Mucosa of descending colon (tissue), 3 donors: ENCODE measurements at regions not wholly inside any gene's neighbourhood (a gene's known extent, or its start where the extent isn't known, plus 50 kb on each side); places are given as distances from the start of the nearest gene placed in this dataset.

Experiments
- ATAC-seq: fragments of 200-7000 bp; cut with Tn5 transposase; one replicate; pipeline ENCODE4 v1.9.1; 2020; ENCODE audit warnings: mild to moderate bottlenecking, moderate library complexity
- DNase-seq, 3 donors: peaks; one replicate each; pipeline ENCODE4 v3.0.0-alpha.2; 2020
- H3K36me3 ChIP-seq: fragments of 200-600 bp; one replicate; pipeline ENCODE4 v1.8.0; 2021; ENCODE audit warnings: low read depth, mild to moderate bottlenecking
- H3K4me1 ChIP-seq: fragments of 200-600 bp; one replicate; pipeline ENCODE4 v1.8.0; 2021; ENCODE audit warnings: low read depth, mild to moderate bottlenecking
- H3K4me3 ChIP-seq: fragments of 200-600 bp; one replicate; pipeline ENCODE4 v1.8.0; 2021; ENCODE audit warnings: mild to moderate bottlenecking
- H3K9me3 ChIP-seq: fragments of 200-600 bp; one replicate; pipeline ENCODE4 v1.8.0; 2021; ENCODE audit warnings: mild to moderate bottlenecking
- CTCF ChIP-seq: fragments of 200-600 bp; IDR thresholded peaks from one replicate; pipeline ENCODE4 v1.8.0; 2022; ENCODE audit warnings: antibody characterized with exemption, mild to moderate bottlenecking
- intact Hi-C, 2 donors: fragments of 100-400 bp; cut with DNase I in 1 of 2; cut with micrococcal nuclease in 1 of 2; formaldehyde crosslinking; loops; one replicate each; pipeline versions ENCODE4 v1.11.0 to v1.11.1; 2022; cut with DNase I, micrococcal nuclease
- donor health status: DM: no; HTN: no; CAD: no; lungs with moderate emphysema.
- donor health status: DM: no; HTN: no; CAD: no.
- donor health status: DM: no; HTN: yes; CAD: no.

DNA sequence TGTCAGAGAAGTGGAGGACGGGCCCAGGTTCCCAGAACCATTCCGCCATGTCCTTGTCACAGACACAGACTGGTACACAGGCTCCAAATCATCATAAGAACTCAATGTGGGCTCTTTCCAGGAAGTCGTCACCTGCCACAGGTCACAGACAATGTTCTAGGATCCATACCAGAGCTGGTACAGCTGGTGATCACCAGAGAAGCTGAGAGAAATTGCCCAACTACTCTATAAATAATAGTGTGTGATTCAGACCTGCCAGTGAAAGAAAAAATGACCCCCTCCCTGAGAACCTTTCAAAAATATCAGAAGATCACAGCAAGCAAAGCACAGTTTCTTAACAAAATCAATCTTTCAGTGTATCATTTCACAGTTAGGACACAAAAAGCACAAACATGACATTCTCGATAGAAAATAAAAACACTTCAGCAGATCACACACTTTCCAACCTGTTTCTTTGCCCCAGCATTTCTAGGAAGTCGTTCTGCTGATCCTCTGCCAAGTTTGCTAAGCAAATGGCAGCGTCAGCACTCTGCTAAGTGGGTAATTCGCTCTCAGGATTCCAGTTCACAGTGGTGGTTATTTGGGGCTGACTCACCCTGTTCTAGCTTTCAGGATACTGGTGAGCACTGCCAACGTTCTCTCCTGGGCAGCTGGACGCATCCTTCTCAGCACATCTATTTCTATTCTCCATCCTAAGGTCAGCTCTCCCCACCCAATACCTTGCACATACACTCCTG, 223.3 kb upstream of the SFSWAP start:
- DNase-seq (peak in 1 of 3 donors; percentile 36), ATAC-seq (no peak)
- no peak for TF ChIP-seq CTCF
- intact Hi-C loops, result no loop called here
- no peaks in the 10 kb centered on the region for H3K9me3 ChIP-seq
- H3K4me1 ChIP-seq, result no peaks in the 10 kb centered on the region
- H3K4me3 ChIP-seq, result no peak overlapping the region
- H3K36me3 ChIP-seq, result no peaks in the 10 kb centered on the region

- Histone ChIP-seq H3K9me3 (no peaks in the 10 kb centered on the region), H3K4me1 (no peaks in the 10 kb centered on the region), H3K36me3 (no peaks in the 10 kb centered on the region), H3K4me3 (no peak overlapping the region)
- intact Hi-C loops, result no loop called here
- ATAC-seq (no peak), DNase-seq (no peak)
- TF ChIP-seq CTCF, result no peak
These were observed 221.2 kb upstream of the SFSWAP start for GRCh38 chr12:131489718-131490117.

DNA sequence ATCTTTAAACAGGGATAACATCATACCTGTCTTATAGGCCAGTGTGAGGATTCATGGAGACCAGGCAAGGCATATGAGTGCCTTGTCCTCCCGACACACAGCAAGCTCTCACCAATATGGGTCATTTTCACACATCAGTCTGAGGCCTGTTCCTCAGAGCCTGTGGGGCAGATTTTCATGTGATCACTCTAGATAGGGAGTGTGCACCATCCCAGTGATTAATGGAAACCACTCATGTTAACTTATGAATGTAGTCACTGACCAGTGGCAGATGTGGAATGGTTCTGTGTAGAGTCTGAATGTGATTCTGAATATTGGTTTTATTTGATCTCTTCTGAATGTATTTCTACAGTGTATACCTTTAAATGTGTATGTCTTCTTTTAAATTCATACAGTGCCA, 219.7 kb upstream of the SFSWAP start:
- H3K4me3 ChIP-seq, result no peak overlapping the region
- H3K36me3 ChIP-seq, result no peaks in the 10 kb centered on the region
- DNase-seq (no peak), ATAC-seq (no peak)
- intact Hi-C loops, result no loop called here
- no peaks in the 10 kb centered on the region for H3K9me3 ChIP-seq
- TF ChIP-seq CTCF, result no peak
- H3K4me1 ChIP-seq, result no peaks in the 10 kb centered on the region

GRCh38 chr12:131491916-131492490, 218.9 kb upstream of the SFSWAP start:
- intact Hi-C loops, result no loop called here
- no peaks in the 10 kb centered on the region for H3K9me3 ChIP-seq
- H3K4me3 ChIP-seq, result no peak overlapping the region
- no peaks in the 10 kb centered on the region for H3K36me3 ChIP-seq
- TF ChIP-seq CTCF, result no peak
- no peaks in the 10 kb centered on the region for H3K4me1 ChIP-seq
- ATAC-seq, result no peak
- DNase-seq, result no peak

DNA sequence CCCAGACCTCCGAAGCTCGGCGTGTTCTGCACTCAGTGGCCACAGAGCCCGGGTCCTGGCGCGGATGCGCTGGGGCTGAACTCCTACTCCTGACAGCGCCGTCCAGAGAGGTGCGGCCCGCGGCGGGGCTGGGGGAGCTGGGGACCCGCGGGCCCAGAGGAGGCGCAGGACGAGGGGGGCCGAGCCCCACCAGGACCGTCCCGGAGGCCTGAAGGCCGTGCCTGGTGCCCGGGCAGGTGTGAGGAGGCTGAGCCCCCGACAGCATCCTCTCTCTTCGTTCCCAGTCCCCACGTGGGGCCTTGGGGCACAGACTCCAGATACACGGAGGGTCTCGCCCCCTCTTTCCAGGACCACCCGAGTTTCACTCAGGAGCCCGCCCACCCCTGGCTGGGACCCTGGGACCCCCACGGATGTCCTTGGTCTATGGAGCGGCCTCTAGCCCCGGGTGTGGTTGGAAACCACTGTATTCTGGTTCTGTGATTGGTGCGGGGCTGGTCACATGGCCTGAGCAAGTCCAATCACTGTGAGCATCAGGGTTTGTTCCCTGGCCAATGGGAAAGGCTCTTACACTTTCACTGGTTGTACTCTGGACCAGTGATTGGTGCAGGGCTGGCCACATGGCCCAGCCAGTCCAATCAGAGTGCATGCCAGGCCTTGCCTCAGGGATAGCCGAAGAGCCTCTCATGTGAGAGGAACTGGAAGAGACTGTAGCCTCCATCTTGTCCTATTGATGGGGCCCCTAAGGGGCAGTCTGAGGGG, 217.6 kb upstream of the SFSWAP start:
- Histone ChIP-seq H3K4me3 (no peak overlapping the region), H3K9me3 (no peaks in the 10 kb centered on the region), H3K36me3 (no peaks in the 10 kb centered on the region), H3K4me1 (no peaks in the 10 kb centered on the region)
- intact Hi-C loops, result no loop called here
- DNase-seq (no peak), ATAC-seq (no peak)
- no peak for TF ChIP-seq CTCF
